ENCODE measurements at regions not wholly inside any gene's neighbourhood (a gene's known extent, or its start where the extent isn't known, plus 50 kb on each side); places are given as distances from the start of the nearest gene placed in this dataset.
A peak's percentile ranks its signal among the peaks of the same experiment; 100 is the strongest.

DNA sequence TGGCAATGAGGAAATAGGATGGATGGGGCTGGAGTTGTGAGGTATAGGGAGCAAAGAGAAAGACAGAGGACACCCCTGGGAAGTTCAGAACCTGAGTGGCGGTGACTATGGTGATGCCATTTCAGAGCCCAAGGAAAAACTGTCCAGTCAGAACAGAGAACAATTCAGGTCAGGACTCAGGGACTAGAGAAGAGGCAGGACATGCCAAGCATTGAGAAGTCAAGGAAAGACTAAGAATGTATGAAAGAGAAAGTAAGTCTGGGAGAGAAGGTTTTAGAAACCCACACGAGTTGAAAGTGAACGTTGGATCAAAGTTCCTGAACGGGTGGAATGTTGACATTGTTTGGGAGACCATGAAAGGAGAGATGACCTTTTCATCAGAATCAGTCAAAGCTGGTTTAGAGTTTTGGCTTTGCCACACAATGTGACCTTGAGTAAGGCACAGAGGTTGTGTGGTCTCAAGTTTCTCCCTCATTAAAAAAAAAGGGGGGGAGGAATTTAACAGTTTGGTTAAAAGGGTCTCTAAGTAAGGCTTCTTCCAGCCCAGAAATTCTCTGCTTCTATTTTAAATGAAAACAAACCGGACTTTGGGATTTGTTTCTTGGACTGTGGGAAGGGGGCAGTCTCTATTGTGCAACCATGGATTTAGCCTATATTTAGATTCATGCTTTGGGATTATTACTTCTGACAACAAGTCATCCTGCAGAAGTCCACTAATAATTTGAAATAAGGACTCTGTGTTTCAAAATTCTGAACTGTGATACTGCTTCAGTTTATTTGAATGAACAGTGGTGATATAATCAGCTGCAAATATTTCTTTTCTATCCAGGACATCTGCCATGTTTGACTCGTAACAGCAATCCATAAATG lies 315.9 kb upstream of the TBL1XR1 start:
- no peaks in the 10 kb centered on the region for H3K36me3 ChIP-seq
- no peaks in the 10 kb centered on the region for H3K27me3 ChIP-seq
- peak overlapping the region in 1 of 2 donors; percentile 36 for H3K27ac ChIP-seq
- intact Hi-C loops (cut with DNase I): loop anchor here in 1 of 4 donors (10.0 kb wide), 1 partner anchor 318 kb away; the partner anchor contains the start of gene TBL1XR1
- H3K9me3 ChIP-seq: no peaks in the 10 kb centered on the region
- TF ChIP-seq, protein P1, sequence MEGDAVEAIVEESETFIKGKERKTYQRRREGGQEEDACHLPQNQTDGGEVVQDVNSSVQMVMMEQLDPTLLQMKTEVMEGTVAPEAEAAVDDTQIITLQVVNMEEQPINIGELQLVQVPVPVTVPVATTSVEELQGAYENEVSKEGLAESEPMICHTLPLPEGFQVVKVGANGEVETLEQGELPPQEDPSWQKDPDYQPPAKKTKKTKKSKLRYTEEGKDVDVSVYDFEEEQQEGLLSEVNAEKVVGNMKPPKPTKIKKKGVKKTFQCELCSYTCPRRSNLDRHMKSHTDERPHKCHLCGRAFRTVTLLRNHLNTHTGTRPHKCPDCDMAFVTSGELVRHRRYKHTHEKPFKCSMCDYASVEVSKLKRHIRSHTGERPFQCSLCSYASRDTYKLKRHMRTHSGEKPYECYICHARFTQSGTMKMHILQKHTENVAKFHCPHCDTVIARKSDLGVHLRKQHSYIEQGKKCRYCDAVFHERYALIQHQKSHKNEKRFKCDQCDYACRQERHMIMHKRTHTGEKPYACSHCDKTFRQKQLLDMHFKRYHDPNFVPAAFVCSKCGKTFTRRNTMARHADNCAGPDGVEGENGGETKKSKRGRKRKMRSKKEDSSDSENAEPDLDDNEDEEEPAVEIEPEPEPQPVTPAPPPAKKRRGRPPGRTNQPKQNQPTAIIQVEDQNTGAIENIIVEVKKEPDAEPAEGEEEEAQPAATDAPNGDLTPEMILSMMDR (IDR thresholded peaks at IDR 0.05): no peak
- TF ChIP-seq POLR2A (IDR thresholded peaks at IDR 0.05) (no peak), EP300 (IDR thresholded peaks at IDR 0.05) (no peak)
- no peak for DNase-seq
- 26 to 42% (median 29%) methylated on average over 6 of the region's 6 CpGs for WGBS, 3 donors
- peaks cover 13% of the 10 kb centered on the region for H3K4me1 ChIP-seq (ENCODE audit: insufficient read depth)
- no peak overlapping the region for H3K4me3 ChIP-seq

DNA sequence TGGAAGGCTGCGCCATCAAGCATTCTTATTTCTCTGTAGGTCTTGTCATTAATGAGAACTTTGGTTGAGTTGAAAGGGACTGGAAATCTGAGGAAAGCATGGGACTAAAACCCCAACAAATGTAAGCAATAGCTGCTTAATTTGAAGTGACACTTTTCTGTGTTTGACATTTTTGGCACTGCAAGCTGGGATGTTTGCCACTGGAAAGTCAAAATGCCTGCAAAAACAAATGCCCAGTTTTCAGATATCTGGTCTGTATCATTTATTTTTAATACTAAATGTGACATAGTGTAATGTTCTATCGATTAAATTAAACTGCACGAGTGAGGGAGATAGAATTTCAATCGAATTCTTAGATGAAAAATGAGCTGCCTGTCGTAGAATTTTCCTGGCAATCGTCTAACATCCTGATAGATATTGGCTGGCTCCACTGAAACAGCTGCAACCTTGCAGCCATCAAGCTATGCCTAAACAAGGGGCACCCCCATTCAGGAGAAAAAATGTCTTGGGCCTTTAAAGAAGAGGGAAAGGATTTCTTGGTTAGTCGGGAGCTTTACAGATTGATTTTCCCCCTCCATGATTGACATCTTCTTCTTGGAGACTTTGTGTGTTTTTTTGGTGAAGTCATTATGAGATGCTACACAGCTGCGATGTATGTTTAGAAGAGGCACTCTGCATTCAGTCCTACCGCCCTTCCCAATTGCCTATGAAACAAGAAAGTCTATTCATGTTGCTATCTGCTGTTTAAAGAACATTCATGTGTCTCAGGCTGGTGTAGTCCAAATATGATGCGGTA lies 316.7 kb upstream of the TBL1XR1 start:
- DNase-seq: no peak
- intact Hi-C loops (cut with DNase I): loop anchor here in 1 of 4 donors (10.0 kb wide), 1 partner anchor 319 kb away; the partner anchor contains the start of gene TBL1XR1
- Histone ChIP-seq H3K27me3 (no peaks in the 10 kb centered on the region), H3K9me3 (no peaks in the 10 kb centered on the region), H3K4me3 (no peak overlapping the region), H3K4me1 (ENCODE audit: insufficient read depth) (peaks cover 13% of the 10 kb centered on the region), H3K36me3 (no peaks in the 10 kb centered on the region), H3K27ac (no peak overlapping the region)
- TF ChIP-seq, protein P1 (IDR thresholded peaks at IDR 0.05): no peak
- TF ChIP-seq EP300 (IDR thresholded peaks at IDR 0.05) (no peak), POLR2A (IDR thresholded peaks at IDR 0.05) (no peak)
- WGBS, 3 donors: 19 to 41% (median 27%) methylated on average over 10 of the region's 10 CpGs

DNA sequence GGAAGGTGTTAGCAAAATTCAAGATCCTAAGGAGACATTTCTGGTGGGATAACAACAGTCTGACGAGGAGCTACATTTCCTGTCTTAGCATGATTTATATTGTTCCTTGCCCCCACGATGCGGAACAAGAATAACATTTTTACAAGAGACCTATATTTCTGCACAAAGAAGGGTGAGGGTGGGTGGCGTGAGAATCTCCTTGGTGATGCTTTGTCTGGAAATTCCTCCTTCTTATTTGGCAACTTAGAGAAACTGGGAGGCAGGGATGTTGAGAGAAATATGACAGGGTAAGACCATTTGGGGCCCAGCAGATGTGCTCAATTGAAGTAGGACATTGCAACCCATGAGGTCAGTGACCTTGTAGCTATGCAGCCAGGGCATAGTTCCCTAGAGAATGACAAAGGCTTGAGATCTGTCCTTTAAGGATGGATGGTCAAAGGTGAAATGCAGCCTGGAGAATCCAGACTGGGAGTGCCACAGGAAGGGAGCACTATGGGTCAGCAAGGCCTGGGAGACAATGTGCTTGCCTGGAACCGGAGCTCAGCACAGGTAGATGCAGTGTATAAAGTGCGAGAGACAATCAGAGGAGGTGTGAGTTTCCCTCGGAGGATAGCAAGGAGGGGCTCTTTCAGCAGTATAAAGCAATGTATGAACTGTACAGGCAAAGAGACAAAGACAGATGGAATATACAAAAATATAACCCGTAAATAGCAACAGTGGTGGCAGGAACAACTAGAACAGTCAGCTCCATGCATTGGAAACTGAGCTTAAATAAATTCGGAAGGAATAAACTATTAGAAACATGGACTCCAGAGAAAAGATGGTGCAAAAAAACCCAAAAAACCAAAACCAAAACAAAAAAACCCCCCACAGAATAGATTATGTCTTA lies 317.6 kb upstream of the TBL1XR1 start:
- no peaks in the 10 kb centered on the region for H3K27me3 ChIP-seq
- peaks cover 13% of the 10 kb centered on the region for H3K4me1 ChIP-seq (ENCODE audit: insufficient read depth)
- H3K27ac ChIP-seq: no peak overlapping the region
- no peak for DNase-seq
- intact Hi-C loops (cut with DNase I): loop anchor here in 1 of 4 donors (10.0 kb wide), 1 partner anchor 320 kb away; the partner anchor contains the start of gene TBL1XR1
- H3K4me3 ChIP-seq: no peak overlapping the region
- no peaks in the 10 kb centered on the region for H3K9me3 ChIP-seq
- 56 to 69% (median 62%) methylated on average over 9 of the region's 9 CpGs for WGBS, 3 donors
- TF ChIP-seq EP300 (IDR thresholded peaks at IDR 0.05): no peak
- TF ChIP-seq, protein P1 (IDR thresholded peaks at IDR 0.05): no peak
- no peak for TF ChIP-seq POLR2A (IDR thresholded peaks at IDR 0.05)
- no peaks in the 10 kb centered on the region for H3K36me3 ChIP-seq

DNA sequence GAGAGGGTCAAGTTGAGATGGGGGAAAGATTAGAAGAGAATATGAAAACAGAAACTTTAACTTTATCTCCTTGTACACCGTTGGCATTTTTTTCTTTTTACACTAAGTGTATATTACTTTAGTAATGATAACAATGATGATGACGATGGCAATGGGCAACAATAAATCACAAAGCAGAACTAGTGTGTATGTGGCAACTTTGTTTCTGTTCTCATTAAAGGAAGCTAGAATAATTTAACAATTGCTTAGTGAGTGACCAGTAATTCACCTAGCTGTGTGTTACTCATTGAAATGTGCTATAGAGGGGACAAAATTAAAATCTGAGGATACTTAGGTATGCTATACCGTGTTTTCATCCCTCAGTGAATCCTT lies 318.5 kb upstream of the TBL1XR1 start:
- no peaks in the 10 kb centered on the region for H3K27me3 ChIP-seq
- intact Hi-C loops (cut with DNase I): loop anchor here in 1 of 4 donors (10.0 kb wide), 1 partner anchor 321 kb away; the partner anchor contains the start of gene TBL1XR1
- no peak for DNase-seq
- no peak overlapping the region for H3K4me3 ChIP-seq
- 10 to 25% (median 12%) methylated on average over 3 of the region's 3 CpGs for WGBS, 3 donors
- peaks cover 13% of the 10 kb centered on the region for H3K4me1 ChIP-seq (ENCODE audit: insufficient read depth)
- peak overlapping the region in 1 of 2 donors; percentile 7 for H3K27ac ChIP-seq
- H3K36me3 ChIP-seq: no peaks in the 10 kb centered on the region
- TF ChIP-seq EP300 (IDR thresholded peaks at IDR 0.05) (no peak), POLR2A (IDR thresholded peaks at IDR 0.05) (no peak)
- TF ChIP-seq, protein P1 (IDR thresholded peaks at IDR 0.05): no peak
- H3K9me3 ChIP-seq: no peaks in the 10 kb centered on the region

Data from ovary (tissue), 7 donors.